ENCODE measurements at regions not wholly inside any gene's neighbourhood (a gene's known extent, or its start where the extent isn't known, plus 50 kb on each side); places are given as distances from the start of the nearest gene placed in this dataset.

DNA sequence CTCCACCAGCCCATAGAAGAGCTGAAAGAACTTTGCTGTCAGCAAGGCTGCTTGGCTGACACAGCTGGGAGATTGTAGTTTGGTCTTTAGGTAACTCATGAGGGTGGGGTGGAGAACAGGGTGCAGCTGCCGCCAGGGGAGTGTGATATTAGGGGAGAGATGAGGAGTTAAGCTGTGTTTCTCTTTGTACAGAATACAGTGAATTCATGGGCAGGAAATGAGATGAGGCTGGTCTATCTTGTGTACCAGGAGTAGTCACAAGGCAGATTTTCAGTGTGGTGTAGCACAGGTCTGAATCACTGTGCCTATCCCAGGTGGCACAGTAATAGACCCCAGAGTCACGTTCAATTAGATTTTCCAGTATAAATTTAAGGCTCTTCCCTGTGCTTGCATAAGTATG, 56.6 kb upstream of the TARP start:
- TF ChIP-seq, protein P1, sequence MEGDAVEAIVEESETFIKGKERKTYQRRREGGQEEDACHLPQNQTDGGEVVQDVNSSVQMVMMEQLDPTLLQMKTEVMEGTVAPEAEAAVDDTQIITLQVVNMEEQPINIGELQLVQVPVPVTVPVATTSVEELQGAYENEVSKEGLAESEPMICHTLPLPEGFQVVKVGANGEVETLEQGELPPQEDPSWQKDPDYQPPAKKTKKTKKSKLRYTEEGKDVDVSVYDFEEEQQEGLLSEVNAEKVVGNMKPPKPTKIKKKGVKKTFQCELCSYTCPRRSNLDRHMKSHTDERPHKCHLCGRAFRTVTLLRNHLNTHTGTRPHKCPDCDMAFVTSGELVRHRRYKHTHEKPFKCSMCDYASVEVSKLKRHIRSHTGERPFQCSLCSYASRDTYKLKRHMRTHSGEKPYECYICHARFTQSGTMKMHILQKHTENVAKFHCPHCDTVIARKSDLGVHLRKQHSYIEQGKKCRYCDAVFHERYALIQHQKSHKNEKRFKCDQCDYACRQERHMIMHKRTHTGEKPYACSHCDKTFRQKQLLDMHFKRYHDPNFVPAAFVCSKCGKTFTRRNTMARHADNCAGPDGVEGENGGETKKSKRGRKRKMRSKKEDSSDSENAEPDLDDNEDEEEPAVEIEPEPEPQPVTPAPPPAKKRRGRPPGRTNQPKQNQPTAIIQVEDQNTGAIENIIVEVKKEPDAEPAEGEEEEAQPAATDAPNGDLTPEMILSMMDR (IDR thresholded peaks at IDR 0.05; ENCODE audit: extremely low read depth in 1 of 2, insufficient read depth in 1 of 2, low read depth in 1 of 2, low read length in 2 of 2), result no peak
- no peak for TF ChIP-seq POLR2A (IDR thresholded peaks at IDR 0.05; ENCODE audit: low read depth, low read length)
- no peak for TF ChIP-seq EZH2 (IDR thresholded peaks at IDR 0.05; ENCODE audit: borderline replicate concordance, low read depth, low read length, severe bottlenecking)
- no peak for TF ChIP-seq POLR2AphosphoS5 (IDR thresholded peaks at IDR 0.05; ENCODE audit: insufficient read depth, low read depth, low read length)
- TF ChIP-seq, protein P2, sequence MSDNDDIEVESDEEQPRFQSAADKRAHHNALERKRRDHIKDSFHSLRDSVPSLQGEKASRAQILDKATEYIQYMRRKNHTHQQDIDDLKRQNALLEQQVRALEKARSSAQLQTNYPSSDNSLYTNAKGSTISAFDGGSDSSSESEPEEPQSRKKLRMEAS (IDR thresholded peaks at IDR 0.05; ENCODE audit: insufficient read depth, insufficient read length), result no peak
